Fibroblast of the aortic adventitia (primary cell): ENCODE measurements at regions not wholly inside any gene's neighbourhood (a gene's known extent, or its start where the extent isn't known, plus 50 kb on each side); places are given as distances from the start of the nearest gene placed in this dataset.

Experiments used
- DNase-seq: peaks from one replicate; pipeline ENCODE4 v3.0.0-alpha.2; 2010; ENCODE audit warnings: low read depth
- H3K4me3 ChIP-seq: 2 replicates; pipeline ENCODE4 v1.5.1; 2011; ENCODE audit warnings: low read depth, mild to moderate bottlenecking, control low read depth, low read length, moderate library complexity
- TF ChIP-seq, protein P1 (sequence below): IDR thresholded peaks from 2 replicates; pipeline ENCODE4 v1.5.1; 2011; ENCODE audit warnings: mild to moderate bottlenecking, low read length, control low read depth, inconsistent platforms; ENCODE audit not compliant: insufficient read depth

DNA sequence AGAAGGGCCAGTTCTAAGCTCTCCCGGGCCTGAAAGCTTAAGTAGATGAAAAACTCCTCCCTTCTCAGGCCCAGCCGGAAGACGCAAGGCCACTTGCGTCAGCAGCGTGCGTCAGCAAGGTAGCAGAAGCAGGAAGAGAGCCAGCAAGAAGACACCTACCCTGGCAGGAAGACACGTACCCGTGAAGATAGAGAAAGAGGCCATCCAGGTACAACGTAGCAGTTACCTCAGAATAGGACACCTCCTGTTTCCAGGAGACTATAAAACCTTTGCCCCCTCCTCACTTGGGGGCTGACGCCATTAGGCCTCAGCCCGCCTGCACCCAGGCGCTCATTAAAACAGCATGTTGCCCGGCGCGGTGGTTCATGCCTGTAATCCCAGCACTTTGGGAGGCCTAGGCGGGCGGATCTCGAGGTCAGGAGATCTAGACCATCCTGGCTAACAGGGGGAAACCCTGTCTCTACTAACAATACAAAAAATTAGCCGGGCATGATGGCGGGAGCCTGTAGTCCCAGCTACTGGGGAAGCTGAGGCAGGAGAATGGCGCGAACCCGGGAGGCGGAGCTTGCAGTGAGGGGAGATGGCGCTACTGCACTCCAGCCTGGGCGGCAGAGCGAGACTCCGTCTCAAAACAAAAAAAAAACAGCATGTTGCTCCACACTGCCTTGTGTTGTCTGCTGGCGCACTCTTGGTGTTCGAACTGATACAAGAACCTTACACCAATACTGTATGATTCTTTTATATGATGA is 242.7 kb upstream of the NWD2 start:
- TF ChIP-seq, protein P1, sequence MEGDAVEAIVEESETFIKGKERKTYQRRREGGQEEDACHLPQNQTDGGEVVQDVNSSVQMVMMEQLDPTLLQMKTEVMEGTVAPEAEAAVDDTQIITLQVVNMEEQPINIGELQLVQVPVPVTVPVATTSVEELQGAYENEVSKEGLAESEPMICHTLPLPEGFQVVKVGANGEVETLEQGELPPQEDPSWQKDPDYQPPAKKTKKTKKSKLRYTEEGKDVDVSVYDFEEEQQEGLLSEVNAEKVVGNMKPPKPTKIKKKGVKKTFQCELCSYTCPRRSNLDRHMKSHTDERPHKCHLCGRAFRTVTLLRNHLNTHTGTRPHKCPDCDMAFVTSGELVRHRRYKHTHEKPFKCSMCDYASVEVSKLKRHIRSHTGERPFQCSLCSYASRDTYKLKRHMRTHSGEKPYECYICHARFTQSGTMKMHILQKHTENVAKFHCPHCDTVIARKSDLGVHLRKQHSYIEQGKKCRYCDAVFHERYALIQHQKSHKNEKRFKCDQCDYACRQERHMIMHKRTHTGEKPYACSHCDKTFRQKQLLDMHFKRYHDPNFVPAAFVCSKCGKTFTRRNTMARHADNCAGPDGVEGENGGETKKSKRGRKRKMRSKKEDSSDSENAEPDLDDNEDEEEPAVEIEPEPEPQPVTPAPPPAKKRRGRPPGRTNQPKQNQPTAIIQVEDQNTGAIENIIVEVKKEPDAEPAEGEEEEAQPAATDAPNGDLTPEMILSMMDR = no peak
- no peak overlapping the region for H3K4me3 ChIP-seq
- DNase-seq = no peak

DNA sequence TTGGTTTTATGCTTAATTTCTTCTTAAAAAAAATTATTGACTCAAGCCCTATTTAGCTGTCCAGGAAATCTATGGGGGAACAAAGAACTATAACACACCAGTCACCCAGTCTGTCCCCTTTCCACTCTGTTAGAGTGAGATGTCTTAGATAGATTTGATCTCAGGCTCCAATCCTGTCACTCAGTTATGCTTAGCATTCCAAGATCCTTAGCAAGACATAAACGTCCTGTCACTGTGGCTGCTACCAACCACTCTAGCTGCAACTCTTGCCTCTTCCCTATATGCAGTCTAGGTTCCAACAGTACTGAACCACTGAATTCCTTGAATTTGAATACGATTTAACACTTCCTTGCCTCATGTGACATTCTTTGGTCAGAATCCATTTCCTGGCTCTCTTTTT is 241.9 kb upstream of the NWD2 start:
- TF ChIP-seq, protein P1 = no peak
- H3K4me3 ChIP-seq = no peak overlapping the region
- DNase-seq = no peak

DNA sequence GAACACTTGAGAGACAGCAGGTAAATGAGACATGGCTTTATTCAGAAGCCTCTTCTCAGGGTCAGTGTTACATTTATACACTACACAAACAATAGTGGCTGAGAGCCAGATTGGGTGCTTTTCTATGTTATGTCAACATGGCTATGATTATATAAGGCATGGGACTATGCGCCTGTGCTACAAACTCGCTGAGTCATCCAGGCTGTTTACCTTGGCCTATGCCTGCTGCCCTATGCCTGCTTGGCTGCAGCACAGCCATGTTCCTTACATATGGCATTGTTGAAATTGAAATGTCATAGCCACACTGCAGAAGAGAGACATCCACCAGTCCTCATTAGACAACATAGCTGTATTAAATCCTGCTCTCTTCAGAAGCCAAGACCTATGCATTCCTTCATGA is 236.3 kb upstream of the NWD2 start:
- H3K4me3 ChIP-seq = no peak overlapping the region
- DNase-seq = no peak
- TF ChIP-seq, protein P1 = no peak

DNA sequence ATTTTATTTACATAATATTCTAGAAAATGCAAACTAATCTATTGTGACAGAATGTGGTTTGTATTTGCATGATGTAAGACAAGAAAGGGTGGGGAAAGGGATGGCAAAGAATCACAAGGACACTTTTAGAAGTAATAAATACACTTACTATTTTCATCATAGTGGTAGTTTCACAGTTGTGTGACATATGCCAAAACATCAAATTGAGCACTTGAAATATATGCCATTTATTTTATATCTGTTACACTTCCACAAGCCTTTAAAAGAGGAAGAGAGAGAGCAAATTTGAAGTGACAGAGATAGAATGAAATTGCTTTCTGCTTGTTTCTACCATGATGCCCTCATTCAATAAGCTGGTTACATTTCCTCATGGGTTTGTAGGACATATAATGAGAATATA is 230.0 kb upstream of the NWD2 start:
- H3K4me3 ChIP-seq = no peak overlapping the region
- TF ChIP-seq, protein P1 = no peak
- no peak for DNase-seq

DNA sequence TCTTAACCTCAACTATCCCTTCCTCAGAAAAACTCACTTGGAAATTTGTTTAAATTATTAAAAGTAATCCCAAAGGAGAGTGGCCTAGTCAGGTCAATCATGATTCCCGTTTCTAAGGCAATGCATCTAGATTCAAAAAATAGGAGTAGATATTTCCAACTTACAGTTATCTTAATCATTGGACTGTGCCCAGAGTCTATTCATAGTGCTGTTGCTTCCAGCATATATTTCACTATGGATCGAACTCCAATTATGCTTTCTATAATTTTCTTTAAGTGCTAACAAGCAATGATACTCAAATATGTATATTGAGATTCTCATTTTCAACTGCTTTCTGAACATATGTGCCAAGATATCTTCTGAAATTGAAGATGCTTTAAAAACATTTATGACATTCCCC is 229.2 kb upstream of the NWD2 start:
- TF ChIP-seq, protein P1 = no peak

DNA sequence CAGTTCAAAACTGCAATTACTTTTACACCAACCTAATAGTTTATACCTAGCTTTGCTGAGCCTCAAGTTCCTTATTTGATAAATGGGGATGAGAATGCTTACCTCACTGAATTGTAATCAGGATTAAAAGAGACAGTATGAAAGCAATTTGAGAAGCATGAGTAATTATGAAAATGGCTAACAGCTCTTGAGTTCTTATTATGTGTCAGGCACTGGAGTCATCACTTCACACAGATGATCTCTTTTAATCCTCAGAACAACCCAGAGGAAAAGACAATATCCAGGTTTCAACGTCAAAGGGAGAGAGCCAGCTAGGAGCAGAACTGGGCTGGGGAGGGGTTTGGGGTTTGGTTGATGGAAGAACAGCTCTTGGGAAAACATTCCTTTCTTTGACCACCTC is 221.0 kb upstream of the NWD2 start:
- TF ChIP-seq, protein P1 = no peak
- no peak overlapping the region for H3K4me3 ChIP-seq
- DNase-seq = no peak

More for the DNA sequence above, 229.2 kb upstream of the NWD2 start:
- no peak for DNase-seq
- H3K4me3 ChIP-seq = no peak overlapping the region

DNA sequence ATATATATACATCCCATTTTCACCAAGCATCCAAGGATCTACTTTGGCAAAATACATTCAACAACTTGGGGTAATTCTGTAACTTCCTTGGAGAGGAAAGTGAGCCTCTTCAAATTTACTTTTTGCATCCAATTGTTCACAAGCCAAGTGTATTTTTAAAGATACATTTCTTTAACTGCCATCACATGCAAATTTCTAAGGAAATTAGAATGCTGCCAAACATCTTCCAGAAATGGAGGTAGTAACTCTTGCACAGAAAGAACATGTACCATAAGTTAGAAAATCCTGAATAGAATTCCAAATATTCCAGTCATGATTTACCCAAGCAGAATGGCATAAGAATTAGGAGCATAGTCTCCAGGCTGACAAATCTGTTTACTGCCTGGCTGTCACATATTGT is 220.5 kb upstream of the NWD2 start:
- DNase-seq = no peak
- H3K4me3 ChIP-seq = no peak overlapping the region
- TF ChIP-seq, protein P1 = no peak
